ENCODE measurements at regions not wholly inside any gene's neighbourhood (a gene's known extent, or its start where the extent isn't known, plus 50 kb on each side); places are given as distances from the start of the nearest gene placed in this dataset.

DNA sequence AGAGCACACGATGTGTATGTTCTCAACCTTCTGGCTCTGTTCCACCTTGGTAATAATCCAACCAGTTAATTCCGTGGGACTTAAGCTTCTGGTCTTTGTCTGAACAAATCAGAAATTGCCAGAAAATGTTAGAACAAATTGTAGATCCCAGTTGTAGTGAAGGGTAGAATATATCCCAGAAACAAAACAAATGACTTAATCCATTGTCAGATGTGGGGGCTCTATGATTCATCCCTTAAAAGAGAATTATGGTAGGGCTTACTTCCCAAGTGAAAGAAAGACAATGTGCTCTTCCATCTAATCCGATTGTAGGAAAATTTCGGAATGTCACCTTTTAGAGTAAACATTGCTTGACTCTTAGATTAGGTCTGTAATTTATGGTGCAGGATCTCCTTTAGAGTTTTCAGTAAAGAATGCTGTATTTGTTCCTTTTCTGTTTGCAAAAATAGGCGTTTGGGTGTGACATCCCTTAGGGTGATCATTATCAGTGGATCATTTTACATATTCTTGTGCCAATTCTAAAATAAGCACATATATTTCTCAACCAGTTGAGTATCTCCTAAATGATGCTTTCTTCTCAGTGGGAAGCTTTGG, 234.5 kb upstream of the ZNF217 start:
- Histone ChIP-seq H3K4me1 (ENCODE audit: insufficient read depth, insufficient read length) (no peaks in the 10 kb centered on the region), H3K9ac (ENCODE audit: insufficient read length, low read depth) (no peak overlapping the region), H3K36me3 (ENCODE audit: insufficient read depth, insufficient read length, low read length) (no peaks in the 10 kb centered on the region), H3K4me3 (ENCODE audit: insufficient read length, low read depth) (no peak overlapping the region), H3K27me3 (ENCODE audit: insufficient read depth, insufficient read length) (no peaks in the 10 kb centered on the region), H3K9me3 (ENCODE audit: insufficient read depth, low read length) (0 out of 2 replicates have a peak, but pooled peaks cover 8% of the 10 kb centered on the region)
- TF ChIP-seq ZNF274 (IDR thresholded peaks at IDR 0.05; ENCODE audit: low read depth, low read length) (no peak), SUZ12 (IDR thresholded peaks at IDR 0.05; ENCODE audit: extremely low read depth, insufficient read depth, insufficient read length) (no peak), YY1 (IDR thresholded peaks at IDR 0.05; ENCODE audit: insufficient read depth, insufficient read length) (no peak)
- DNase-seq (ENCODE audit: low read depth, low spot score): no peak

DNA sequence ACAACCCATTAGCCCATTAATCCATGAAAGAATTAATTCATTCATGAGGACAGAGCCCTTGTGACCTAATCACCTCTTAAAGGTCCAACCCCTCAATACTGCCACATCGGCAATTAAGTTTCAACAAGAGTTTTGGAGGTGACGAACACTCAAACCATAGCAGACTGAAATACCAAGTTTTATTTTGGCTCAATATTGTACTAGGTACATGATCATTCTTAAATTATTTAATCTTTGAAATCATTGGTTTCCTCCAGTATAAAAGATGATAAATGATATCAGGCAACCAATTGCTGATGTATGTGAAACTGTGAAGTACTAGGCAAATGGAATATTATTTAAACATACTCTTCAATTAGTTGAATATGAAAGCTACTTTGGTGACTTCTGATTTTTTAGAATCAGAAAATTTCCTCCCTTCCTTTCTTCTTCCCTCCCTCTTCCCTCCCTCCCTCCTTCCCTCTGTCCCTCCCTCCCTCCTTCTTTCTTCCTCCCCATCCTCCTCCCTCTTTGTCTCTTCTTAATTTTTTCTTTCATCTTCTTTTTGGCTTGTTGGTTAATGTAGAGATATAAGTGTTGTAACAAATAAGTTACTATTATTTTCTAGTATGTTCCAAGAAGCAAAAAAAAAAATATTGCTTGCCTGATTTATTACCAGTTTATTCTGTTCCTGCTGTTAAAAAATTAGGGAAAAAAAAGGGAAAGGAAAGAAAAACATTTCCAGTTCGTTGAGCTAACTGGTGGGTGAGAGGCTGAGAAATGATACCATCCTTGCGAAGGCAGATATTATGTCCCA, 233.9 kb upstream of the ZNF217 start:
- Histone ChIP-seq H3K9me3 (ENCODE audit: insufficient read depth, low read length) (0 out of 2 replicates have a peak, but pooled peaks cover 2% of the 10 kb centered on the region), H3K4me1 (ENCODE audit: insufficient read depth, insufficient read length) (no peaks in the 10 kb centered on the region), H3K27me3 (ENCODE audit: insufficient read depth, insufficient read length) (no peaks in the 10 kb centered on the region), H3K36me3 (ENCODE audit: insufficient read depth, insufficient read length, low read length) (no peaks in the 10 kb centered on the region), H3K4me3 (ENCODE audit: insufficient read length, low read depth) (no peak overlapping the region), H3K9ac (ENCODE audit: insufficient read length, low read depth) (no peak overlapping the region)
- DNase-seq (ENCODE audit: low read depth, low spot score): no peak
- no peak for TF ChIP-seq ZNF274 (IDR thresholded peaks at IDR 0.05; ENCODE audit: low read depth, low read length)
- TF ChIP-seq SUZ12 (IDR thresholded peaks at IDR 0.05; ENCODE audit: extremely low read depth, insufficient read depth, insufficient read length): no peak
- TF ChIP-seq YY1 (IDR thresholded peaks at IDR 0.05; ENCODE audit: insufficient read depth, insufficient read length): no peak

- DNase-seq (ENCODE audit: low read depth, low spot score): no peak
- no peaks in the 10 kb centered on the region for H3K4me1 ChIP-seq (ENCODE audit: insufficient read depth, insufficient read length)
- H3K27me3 ChIP-seq (ENCODE audit: insufficient read depth, insufficient read length): no peaks in the 10 kb centered on the region
- no peaks in the 10 kb centered on the region for H3K9me3 ChIP-seq (ENCODE audit: insufficient read depth, low read length)
- TF ChIP-seq ZNF274 (IDR thresholded peaks at IDR 0.05; ENCODE audit: low read depth, low read length) (no peak), YY1 (IDR thresholded peaks at IDR 0.05; ENCODE audit: insufficient read depth, insufficient read length) (no peak), SUZ12 (IDR thresholded peaks at IDR 0.05; ENCODE audit: extremely low read depth, insufficient read depth, insufficient read length) (no peak)
- no peaks in the 10 kb centered on the region for H3K36me3 ChIP-seq (ENCODE audit: insufficient read depth, insufficient read length, low read length)
- no peak overlapping the region for H3K9ac ChIP-seq (ENCODE audit: insufficient read length, low read depth)
- no peak overlapping the region for H3K4me3 ChIP-seq (ENCODE audit: insufficient read length, low read depth)
These were observed 233.1 kb upstream of the ZNF217 start for GRCh38 chr20:53826597-53827291.

DNA sequence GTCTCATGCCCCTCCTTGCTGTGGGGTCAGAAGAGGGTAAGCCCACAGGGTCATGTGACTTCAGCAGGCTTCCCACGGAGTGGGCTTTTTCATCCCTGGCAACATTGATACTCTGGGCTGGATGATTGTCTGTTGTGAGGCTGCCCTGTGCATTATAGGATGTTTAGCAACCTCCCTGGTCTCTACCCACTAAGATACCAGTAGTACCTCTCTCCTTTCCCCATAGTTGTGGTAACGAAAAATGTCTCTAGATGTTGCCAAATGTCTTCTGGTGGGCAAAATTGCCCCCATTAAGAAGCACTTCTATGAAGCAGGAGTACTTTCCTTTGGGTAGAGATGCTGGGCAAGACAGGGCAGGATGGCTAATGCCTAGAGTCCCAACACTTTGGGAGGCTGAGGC, 232.5 kb upstream of the ZNF217 start:
- Histone ChIP-seq H3K9me3 (ENCODE audit: insufficient read depth, low read length) (no peaks in the 10 kb centered on the region), H3K27me3 (ENCODE audit: insufficient read depth, insufficient read length) (no peaks in the 10 kb centered on the region), H3K9ac (ENCODE audit: insufficient read length, low read depth) (no peak overlapping the region), H3K4me1 (ENCODE audit: insufficient read depth, insufficient read length) (no peaks in the 10 kb centered on the region), H3K4me3 (ENCODE audit: insufficient read length, low read depth) (no peak overlapping the region), H3K36me3 (ENCODE audit: insufficient read depth, insufficient read length, low read length) (no peaks in the 10 kb centered on the region)
- no peak for DNase-seq (ENCODE audit: low read depth, low spot score)
- TF ChIP-seq ZNF274 (IDR thresholded peaks at IDR 0.05; ENCODE audit: low read depth, low read length) (no peak), SUZ12 (IDR thresholded peaks at IDR 0.05; ENCODE audit: extremely low read depth, insufficient read depth, insufficient read length) (no peak), YY1 (IDR thresholded peaks at IDR 0.05; ENCODE audit: insufficient read depth, insufficient read length) (no peak)

DNA sequence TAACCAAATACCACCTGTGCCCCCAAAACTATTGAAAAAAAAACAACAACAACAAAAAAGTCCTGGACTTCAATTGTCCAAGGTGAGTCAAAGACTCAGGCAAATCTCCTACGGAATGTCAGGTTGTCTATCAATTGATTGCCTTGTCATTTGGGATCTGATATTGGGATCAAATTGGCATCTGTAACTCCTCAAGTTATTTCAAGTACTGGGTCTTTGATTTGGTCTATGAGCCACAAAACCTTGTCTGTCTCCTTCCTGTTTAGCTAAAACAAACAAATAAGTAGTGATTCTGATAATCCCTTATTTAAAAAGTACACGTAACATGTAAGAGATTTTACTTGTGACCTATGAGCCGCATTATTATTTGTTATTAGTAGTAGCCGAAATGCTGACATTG, 231.6 kb upstream of the ZNF217 start:
- H3K27me3 ChIP-seq (ENCODE audit: insufficient read depth, insufficient read length): no peaks in the 10 kb centered on the region
- no peak for DNase-seq (ENCODE audit: low read depth, low spot score)
- H3K36me3 ChIP-seq (ENCODE audit: insufficient read depth, insufficient read length, low read length): no peaks in the 10 kb centered on the region
- H3K4me1 ChIP-seq (ENCODE audit: insufficient read depth, insufficient read length): no peaks in the 10 kb centered on the region
- no peak overlapping the region for H3K4me3 ChIP-seq (ENCODE audit: insufficient read length, low read depth)
- no peak for TF ChIP-seq ZNF274 (IDR thresholded peaks at IDR 0.05; ENCODE audit: low read depth, low read length)
- TF ChIP-seq YY1 (IDR thresholded peaks at IDR 0.05; ENCODE audit: insufficient read depth, insufficient read length): no peak
- no peak for TF ChIP-seq SUZ12 (IDR thresholded peaks at IDR 0.05; ENCODE audit: extremely low read depth, insufficient read depth, insufficient read length)
- H3K9ac ChIP-seq (ENCODE audit: insufficient read length, low read depth): no peak overlapping the region
- H3K9me3 ChIP-seq (ENCODE audit: insufficient read depth, low read length): no peaks in the 10 kb centered on the region

DNA sequence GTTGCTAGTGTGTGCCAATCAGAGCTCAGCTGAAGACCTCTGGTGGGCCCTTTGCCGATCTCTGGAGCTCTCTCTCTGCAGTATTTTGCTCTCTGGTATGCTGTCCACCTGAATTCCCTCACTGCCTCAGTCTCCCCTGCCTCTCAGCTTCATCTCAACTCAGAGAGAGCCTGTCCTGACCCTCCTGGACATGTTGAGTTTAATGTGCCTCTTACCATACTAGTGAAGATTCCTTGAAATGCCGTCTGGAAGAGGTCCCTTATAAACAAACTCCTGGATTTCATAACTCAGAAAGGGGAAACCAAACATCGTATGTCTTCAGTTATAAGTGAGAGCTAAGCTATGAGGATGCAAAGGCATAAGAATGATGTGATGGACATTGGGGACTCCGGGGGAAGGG, 231.1 kb upstream of the ZNF217 start:
- no peak overlapping the region for H3K4me3 ChIP-seq (ENCODE audit: insufficient read length, low read depth)
- no peak for TF ChIP-seq ZNF274 (IDR thresholded peaks at IDR 0.05; ENCODE audit: low read depth, low read length)
- TF ChIP-seq YY1 (IDR thresholded peaks at IDR 0.05; ENCODE audit: insufficient read depth, insufficient read length): no peak
- TF ChIP-seq SUZ12 (IDR thresholded peaks at IDR 0.05; ENCODE audit: extremely low read depth, insufficient read depth, insufficient read length): no peak
- H3K27me3 ChIP-seq (ENCODE audit: insufficient read depth, insufficient read length): no peaks in the 10 kb centered on the region
- H3K9me3 ChIP-seq (ENCODE audit: insufficient read depth, low read length): no peaks in the 10 kb centered on the region
- H3K4me1 ChIP-seq (ENCODE audit: insufficient read depth, insufficient read length): no peaks in the 10 kb centered on the region
- no peak for DNase-seq (ENCODE audit: low read depth, low spot score)
- H3K9ac ChIP-seq (ENCODE audit: insufficient read length, low read depth): no peak overlapping the region
- H3K36me3 ChIP-seq (ENCODE audit: insufficient read depth, insufficient read length, low read length): no peaks in the 10 kb centered on the region
